SU-DHL-6 (cell line): ENCODE measurements at regions not wholly inside any gene's neighbourhood (a gene's known extent, or its start where the extent isn't known, plus 50 kb on each side); places are given as distances from the start of the nearest gene placed in this dataset.

Source experiments
- CTCF ChIP-seq: fragments of 200-600 bp; sonication (generic); IDR thresholded peaks from one replicate; pipeline ENCODE4 v1.5.1; 2017; ENCODE audit warnings: antibody characterized with exemption, mild to moderate bottlenecking, low read length, moderate library complexity; ENCODE audit not compliant: insufficient read depth, poor library complexity, severe bottlenecking
- EZH2phosphoT487 ChIP-seq: fragments of 200-600 bp; sonication (generic), shearing (Covaris generic); conservative IDR thresholded peaks from 2 replicates; pipeline ENCODE4 v1.6.1; 2018; ENCODE audit warnings: mild to moderate bottlenecking, antibody characterized with exemption, low read length, moderate library complexity, mixed read lengths

- TF ChIP-seq CTCF (no peak), EZH2phosphoT487 (no peak)
Observed at GRCh38 chr2:208890486-208890885, 483.9 kb downstream of the PTH2R start.
